HCEC 1CT (cell line): ENCODE measurements at regions not wholly inside any gene's neighbourhood (a gene's known extent, or its start where the extent isn't known, plus 50 kb on each side); places are given as distances from the start of the nearest gene placed in this dataset.
"Not testable (repeated sequence)": the region's sequence is repeated elsewhere in the genome, so short reads cannot be mapped to it uniquely, and the experiment has no call there.

Experiments used
- DNase-seq: peaks from one replicate; pipeline ENCODE4 v3.0.0-alpha.2; 2017

DNA sequence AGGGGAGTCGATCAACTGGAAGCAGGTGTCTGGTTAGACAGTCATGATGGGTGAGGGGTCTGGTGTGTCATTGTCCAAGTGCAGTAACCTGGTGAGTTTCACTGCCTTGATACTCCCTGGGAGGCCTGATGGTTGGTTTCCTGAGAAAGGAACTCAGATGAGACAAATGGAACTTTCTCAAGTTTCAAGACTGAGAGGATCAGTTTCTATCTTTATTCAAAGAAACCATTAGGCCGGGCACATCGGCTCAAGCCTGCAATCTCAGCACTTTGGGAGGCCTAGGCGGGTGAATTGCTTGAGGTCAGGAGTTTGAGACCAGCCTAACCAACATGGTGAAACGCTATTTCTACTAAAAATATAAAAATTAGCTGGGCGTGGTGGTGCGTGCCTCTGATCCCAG lies 776.1 kb downstream of the AACS start:
- DNase-seq, result no peak

GRCh38 chr12:125852116-125852515 lies 786.9 kb downstream of the AACS start:
- DNase-seq, result no peak

DNA sequence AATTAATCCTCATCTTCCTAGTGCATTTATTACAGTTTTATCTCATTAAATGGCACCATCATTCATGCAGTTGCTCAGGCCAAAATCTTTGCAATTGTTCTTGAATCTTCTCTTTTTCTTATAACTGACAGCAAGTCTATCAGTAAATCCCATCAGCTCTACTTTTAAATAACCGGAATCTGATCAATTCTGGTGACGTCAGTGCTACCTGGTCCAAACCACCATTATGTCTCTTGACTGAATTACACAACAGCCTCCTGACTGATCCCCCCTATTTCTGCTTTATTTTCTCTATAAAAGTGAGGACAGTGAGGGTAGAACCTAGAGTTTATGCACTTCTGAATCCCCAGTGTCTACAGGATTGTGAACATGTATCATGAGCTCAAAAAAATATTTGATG lies 787.4 kb downstream of the AACS start:
- DNase-seq, result no peak

- DNase-seq, result no peak
Observed at GRCh38 chr12:125853670-125854069, 788.4 kb downstream of the AACS start.

- DNase-seq, result no peak
Observed at GRCh38 chr12:125856366-125856765, 791.1 kb downstream of the AACS start.

- no peak for DNase-seq
Observed at GRCh38 chr12:125856896-125857295, 791.7 kb downstream of the AACS start.

DNA sequence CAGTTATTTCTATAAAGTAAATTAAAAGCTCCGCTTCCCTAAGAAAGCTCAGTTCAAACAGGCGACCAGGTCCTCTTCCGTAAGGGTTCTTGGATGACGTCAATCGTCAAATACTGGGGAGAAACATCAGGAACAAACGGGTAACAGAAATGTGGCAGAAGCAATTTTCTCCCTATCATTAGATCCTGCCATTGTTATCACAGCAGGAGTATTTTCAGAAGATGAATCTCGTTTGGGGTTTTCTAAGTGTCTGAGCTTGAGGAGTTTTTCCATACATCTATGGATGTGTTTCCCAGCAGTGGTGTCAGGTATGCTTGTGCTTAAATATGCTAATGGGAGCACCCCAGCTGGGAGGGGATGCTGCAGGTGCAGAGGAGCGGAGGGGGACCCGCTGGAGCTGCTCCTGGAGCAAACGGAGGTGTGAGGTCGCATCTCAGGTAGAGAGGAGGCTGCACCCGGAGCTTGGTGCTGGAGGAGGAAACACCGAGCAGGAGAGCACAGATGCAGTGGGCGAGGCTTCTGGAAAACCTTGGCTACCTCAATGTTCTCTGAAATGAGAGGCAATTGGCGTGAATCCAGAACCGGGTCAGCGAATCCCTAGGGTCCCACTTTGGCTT lies 795.5 kb downstream of the AACS start:
- no peak for DNase-seq

DNA sequence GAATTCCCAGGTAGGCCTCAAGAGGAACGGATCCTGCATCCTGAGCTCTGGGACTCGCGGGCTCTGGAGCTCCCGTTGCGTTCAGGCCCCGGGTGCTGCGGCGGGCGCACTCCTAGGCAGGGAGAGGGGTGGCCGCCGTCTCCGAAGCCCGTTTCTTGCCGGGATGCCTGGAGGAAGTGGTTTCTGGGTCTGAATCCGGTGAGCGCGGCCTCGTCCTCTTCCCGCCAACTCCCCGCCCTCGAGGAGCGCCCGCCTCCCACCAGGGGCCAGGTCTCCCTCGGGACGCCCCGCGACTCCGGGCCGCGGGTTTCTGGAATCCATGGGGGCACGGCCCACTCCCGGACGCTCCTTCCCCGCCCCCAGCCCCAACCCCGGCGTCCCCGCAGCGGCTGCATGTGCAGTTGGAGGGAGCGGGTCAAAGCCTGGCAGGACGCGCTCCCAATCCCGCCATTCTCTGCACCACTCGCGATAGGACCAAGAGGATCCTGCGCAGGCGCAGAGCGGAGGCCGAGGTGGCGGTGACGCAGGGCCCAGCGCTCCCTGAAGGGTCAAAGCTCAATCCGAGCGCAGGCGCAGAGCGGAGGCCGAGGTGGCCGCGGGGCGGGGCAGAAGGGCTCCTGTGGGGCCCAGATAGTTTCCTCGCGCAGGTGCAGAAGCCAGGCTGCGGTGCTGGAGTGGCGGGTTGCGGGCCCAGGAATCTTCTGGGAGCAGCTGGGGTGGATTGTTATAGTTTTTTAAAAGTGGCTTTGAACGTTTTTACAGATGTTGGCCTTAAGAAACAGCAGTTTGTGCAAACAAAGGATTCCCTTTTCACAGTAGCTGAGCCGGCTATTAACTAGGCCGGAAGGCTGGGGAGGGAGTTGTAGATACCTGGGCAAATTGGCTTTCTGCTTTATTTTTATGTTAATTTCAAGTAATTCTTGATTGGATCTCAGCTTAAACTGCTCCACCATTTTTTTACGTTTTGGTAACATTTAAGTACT lies 796.4 kb downstream of the AACS start:
- no peak for DNase-seq

DNA sequence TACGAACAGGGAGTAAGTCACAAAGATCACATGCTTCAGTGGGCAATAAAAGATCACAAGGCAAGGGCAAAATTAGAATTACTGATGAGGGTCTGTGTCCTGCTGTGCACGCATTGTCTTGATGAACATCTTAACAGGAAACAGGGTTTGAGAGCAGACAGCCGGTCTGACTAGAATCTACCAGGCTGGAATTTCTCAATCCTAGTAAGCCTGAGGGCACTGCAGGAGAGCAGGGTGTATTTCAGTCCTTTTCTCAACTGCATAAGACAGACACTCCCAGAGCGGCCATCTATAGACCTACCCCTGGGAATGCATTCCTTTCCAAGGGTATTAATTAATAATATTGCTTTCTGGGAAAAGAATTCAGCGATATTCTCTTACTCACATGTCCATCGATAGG lies 800.0 kb downstream of the AACS start:
- DNase-seq, result not testable (repeated sequence)

- DNase-seq, result no peak
Observed at GRCh38 chr12:125871811-125872594, 806.8 kb downstream of the AACS start.

DNA sequence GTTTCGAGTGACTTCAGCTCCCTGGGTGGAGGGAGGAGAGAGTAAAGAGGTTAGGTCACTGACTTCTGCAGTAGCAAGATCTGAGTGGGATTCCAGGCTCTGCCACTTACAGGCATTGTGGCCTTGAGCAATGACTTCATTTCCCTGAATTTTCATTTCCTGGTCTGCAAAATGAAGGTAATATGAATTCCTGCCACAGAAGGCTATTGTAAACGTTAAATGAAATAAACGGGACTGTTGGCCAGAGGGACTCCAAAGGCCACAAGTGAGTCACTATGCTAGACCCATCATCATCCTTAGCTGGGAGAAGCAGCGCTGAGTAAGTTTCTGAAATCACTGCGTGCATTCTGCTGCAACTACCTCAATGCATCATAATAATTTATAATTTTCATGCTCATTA lies 807.8 kb downstream of the AACS start:
- no peak for DNase-seq

- DNase-seq, result no peak
Observed at GRCh38 chr12:125878483-125878882, 813.2 kb downstream of the AACS start.

DNA sequence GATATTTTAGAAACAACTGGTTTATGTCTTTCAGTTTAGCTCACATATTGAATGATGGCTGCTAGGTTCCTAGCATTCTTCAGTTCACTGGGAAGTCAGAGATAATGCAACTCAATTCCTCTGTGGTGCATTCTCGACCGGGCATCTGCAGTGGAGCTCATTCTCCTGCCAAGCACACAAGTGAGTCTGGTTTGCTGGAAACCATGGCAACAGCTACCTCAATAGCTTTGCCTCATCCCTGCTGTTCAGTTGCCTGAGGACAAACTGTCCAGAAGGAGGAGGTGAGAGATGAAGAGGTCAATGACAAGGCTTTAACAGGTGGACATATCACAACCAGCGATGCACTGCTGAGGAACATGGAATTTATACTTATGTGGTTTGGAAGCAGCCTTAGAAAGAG lies 816.9 kb downstream of the AACS start:
- DNase-seq, result no peak

DNA sequence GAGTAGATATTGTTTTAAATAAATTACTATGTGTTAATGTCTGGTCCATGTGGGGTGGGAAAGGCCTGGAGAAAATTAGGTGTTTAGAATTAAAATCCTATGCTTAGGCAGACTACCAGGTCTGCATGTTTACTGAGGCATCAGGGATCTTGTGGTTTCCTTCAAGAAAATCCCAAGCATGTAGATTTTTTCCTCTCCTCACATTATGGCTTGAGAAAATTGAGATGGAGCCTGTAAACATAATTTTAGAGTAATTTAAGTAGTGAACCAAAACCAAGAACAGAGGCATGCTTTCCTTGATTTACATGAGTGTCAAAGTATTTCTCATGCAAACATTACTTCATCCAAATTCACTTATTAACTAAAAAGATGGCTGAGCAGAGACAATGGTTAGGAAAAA lies 823.7 kb downstream of the AACS start:
- no peak for DNase-seq

- no peak for DNase-seq
Observed at GRCh38 chr12:125889742-125890141, 824.5 kb downstream of the AACS start.

GRCh38 chr12:125890366-125890905 lies 825.2 kb downstream of the AACS start:
- DNase-seq, result no peak

GRCh38 chr12:125890971-125891370 lies 825.7 kb downstream of the AACS start:
- DNase-seq, result no peak

DNA sequence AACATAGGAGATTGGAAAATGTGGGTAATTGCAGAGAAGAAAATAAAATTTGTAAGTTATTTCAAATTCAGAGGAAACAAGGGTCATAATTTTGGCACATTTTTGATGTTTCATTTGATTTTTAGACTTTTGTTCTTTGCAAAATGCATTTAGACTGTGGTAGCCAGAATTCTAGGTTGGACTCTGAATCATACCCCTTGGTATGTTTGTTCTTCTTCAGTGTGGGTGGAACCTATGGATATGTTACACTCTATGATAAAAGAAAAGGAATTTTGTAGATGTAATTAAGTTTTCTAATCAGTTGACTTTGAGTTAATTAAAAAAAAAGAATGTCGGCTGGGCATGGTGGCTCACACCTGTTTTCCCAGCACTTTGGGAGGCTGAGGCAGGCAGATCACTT lies 827.0 kb downstream of the AACS start:
- DNase-seq, result no peak

DNA sequence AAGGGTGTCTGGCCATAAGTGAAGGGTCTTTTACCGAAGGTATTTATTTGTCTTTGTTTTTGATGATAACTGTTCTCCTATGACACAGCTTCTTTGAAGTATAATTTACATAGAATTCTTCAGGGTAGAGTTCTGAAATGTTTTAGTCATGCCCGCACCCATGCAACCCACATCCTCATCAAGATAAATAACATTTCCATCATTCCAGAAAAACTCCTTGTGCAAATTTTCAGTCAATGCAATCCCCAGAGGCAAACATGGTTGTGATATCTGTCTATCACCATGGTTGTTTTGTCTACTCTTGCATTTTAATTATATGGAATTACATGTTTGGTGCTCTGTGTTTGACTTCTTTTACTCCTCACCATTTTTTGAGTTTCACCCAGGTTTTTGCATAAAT lies 837.8 kb downstream of the AACS start:
- DNase-seq, result no peak

- DNase-seq, result no peak
Observed at GRCh38 chr12:125907351-125907750, 842.1 kb downstream of the AACS start.

- DNase-seq, result no peak
Observed at GRCh38 chr12:125919856-125920470, 854.7 kb downstream of the AACS start.

DNA sequence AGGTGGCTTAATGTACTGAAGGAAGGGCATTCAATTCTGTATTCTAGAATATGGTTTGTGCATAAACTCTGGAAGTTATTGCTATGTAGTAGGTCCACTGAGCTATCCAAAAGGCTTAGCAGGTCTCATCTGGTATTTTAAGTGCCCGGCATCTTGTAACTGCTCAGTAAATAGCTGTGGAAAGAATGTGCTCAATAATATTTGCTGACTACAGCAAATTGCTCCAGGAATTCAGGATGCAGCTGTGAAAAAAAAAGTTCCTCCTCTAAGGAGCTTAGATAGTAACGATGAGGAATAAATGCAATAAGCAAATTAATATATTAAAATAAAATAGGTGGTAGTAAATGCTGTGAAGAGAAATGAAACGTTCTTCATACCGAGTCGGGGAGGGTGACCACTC lies 857.1 kb downstream of the AACS start:
- no peak for DNase-seq

GRCh38 chr12:125936502-125936901 lies 871.3 kb downstream of the AACS start:
- no peak for DNase-seq
